ENCODE measurements at regions not wholly inside any gene's neighbourhood (a gene's known extent, or its start where the extent isn't known, plus 50 kb on each side); places are given as distances from the start of the nearest gene placed in this dataset.
A peak's percentile ranks its signal among the peaks of the same experiment; 100 is the strongest.

DNA sequence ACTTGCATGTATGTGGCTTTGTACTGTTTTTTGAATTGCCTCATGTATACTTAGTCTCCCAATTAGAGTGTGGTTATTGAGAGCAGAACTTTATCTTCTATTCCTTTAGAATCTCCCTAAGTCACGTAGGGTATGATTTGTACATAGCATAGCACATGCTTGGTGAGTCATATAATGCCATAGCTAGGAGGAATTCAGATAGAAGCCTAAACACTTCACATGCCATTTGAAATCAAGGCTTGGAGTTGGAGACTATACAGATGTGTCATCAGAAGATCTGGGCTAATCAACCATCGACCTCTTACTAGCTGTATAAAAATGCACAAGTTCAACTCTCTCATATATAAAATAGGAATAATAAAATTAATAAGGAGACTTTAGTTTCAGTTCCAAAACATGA lies 222.6 kb upstream of the ST6GAL2 start:
- 84 to 86% methylated on average over 2 of the region's 2 CpGs for WGBS, 2 donors
- H3K27me3 ChIP-seq: no peaks in the 10 kb centered on the region
- H3K27ac ChIP-seq: no peak overlapping the region
- H3K4me3 ChIP-seq: no peak overlapping the region
- TF ChIP-seq EP300 (IDR thresholded peaks at IDR 0.05): no peak
- TF ChIP-seq, protein P1, sequence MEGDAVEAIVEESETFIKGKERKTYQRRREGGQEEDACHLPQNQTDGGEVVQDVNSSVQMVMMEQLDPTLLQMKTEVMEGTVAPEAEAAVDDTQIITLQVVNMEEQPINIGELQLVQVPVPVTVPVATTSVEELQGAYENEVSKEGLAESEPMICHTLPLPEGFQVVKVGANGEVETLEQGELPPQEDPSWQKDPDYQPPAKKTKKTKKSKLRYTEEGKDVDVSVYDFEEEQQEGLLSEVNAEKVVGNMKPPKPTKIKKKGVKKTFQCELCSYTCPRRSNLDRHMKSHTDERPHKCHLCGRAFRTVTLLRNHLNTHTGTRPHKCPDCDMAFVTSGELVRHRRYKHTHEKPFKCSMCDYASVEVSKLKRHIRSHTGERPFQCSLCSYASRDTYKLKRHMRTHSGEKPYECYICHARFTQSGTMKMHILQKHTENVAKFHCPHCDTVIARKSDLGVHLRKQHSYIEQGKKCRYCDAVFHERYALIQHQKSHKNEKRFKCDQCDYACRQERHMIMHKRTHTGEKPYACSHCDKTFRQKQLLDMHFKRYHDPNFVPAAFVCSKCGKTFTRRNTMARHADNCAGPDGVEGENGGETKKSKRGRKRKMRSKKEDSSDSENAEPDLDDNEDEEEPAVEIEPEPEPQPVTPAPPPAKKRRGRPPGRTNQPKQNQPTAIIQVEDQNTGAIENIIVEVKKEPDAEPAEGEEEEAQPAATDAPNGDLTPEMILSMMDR (IDR thresholded peaks at IDR 0.05): no peak
- no peak for TF ChIP-seq POLR2AphosphoS5 (IDR thresholded peaks at IDR 0.05)
- no peak for TF ChIP-seq POLR2A (IDR thresholded peaks at IDR 0.05)
- H3K4me1 ChIP-seq: no peaks in the 10 kb centered on the region
- DNase-seq (no peak), ATAC-seq (ENCODE audit: low FRiP score in 2 of 2) (no peak)
- peaks cover 0 to 4% (median 0%) of the 10 kb centered on the region in 4 donors for H3K9me3 ChIP-seq
- no peaks in the 10 kb centered on the region for H3K36me3 ChIP-seq

DNA sequence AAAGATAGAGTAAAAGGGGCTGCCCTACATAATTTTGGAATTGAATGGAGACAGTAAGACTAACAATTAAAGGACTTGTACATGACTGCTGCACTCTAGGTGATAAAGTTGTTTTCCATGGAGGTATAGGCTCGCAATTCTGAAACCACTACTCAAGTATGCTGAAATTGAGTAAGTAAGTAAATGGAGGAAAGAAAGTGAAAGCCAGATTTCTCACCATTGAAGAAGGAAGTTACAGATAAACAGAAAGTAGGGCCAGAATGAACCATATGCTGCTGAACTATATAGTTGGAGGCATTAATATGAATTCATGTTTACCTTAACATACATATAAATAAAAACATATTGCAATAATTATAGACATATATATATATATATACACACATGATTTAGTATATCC lies 225.7 kb upstream of the ST6GAL2 start:
- H3K4me3 ChIP-seq: no peak overlapping the region
- no peaks in the 10 kb centered on the region for H3K9me3 ChIP-seq
- H3K36me3 ChIP-seq: no peaks in the 10 kb centered on the region
- WGBS, 2 donors: 81 to 91% methylated on average over 1 of the region's 1 CpG
- TF ChIP-seq POLR2AphosphoS5 (IDR thresholded peaks at IDR 0.05) (no peak), EP300 (IDR thresholded peaks at IDR 0.05) (no peak), POLR2A (IDR thresholded peaks at IDR 0.05) (no peak)
- TF ChIP-seq, protein P1 (IDR thresholded peaks at IDR 0.05): no peak
- H3K27me3 ChIP-seq: no peaks in the 10 kb centered on the region
- no peaks in the 10 kb centered on the region for H3K4me1 ChIP-seq
- H3K27ac ChIP-seq: no peak overlapping the region
- no peak for ATAC-seq (ENCODE audit: low FRiP score in 2 of 2)
- DNase-seq: no peak

DNA sequence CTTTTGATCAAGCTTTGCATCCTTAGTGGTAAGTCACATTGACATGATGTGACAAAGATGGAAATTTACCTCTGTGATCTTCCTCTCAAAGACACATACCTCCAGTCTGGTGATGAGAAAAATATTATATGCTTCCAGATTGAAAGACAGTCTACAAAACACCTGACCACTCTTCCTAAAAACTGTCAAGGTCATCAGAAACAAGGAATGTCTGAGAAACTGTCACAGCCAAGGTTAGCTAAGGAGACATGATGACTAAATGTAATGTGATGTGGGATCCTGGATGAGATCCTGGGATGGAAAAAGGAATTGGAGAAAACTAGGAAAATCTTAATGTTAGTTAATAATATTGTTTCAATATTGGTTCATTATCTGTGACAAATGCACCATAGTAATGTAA lies 226.6 kb upstream of the ST6GAL2 start:
- TF ChIP-seq POLR2A (IDR thresholded peaks at IDR 0.05): no peak
- TF ChIP-seq POLR2AphosphoS5 (IDR thresholded peaks at IDR 0.05): no peak
- TF ChIP-seq, protein P1 (IDR thresholded peaks at IDR 0.05): no peak
- no peak for TF ChIP-seq EP300 (IDR thresholded peaks at IDR 0.05)
- no peaks in the 10 kb centered on the region for H3K4me1 ChIP-seq
- no peaks in the 10 kb centered on the region for H3K9me3 ChIP-seq
- H3K27me3 ChIP-seq: no peaks in the 10 kb centered on the region
- H3K36me3 ChIP-seq: no peaks in the 10 kb centered on the region
- no peak overlapping the region for H3K4me3 ChIP-seq
- ATAC-seq (ENCODE audit: low FRiP score in 2 of 2) (no peak), DNase-seq (no peak)
- no peak overlapping the region for H3K27ac ChIP-seq

DNA sequence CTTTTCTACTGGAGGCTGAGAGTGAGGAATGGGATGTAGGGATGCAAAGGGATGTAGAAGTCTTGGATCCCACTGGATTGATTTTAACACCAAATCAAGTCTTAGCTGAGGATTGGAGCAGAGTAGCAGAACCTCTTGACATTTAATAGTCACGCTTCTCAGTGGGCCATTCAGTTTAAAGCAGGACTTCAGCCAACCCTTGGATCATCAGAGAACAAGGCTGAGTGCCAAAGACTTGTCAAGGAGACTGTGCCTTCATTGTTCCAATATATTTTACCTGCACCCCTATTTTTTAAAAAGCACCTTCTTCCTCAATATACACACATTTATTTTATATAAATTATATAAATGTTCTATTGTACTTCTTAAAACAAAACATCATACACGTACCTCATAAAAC lies 242.4 kb upstream of the ST6GAL2 start:
- no peaks in the 10 kb centered on the region for H3K4me1 ChIP-seq
- no peaks in the 10 kb centered on the region for H3K36me3 ChIP-seq
- no peaks in the 10 kb centered on the region for H3K27me3 ChIP-seq
- H3K27ac ChIP-seq: no peak overlapping the region
- ATAC-seq (ENCODE audit: low FRiP score in 2 of 2) (no peak), DNase-seq (no peak)
- 66 to 81% methylated on average over 2 of the region's 2 CpGs for WGBS, 2 donors
- no peak for TF ChIP-seq EP300 (IDR thresholded peaks at IDR 0.05)
- no peak for TF ChIP-seq POLR2AphosphoS5 (IDR thresholded peaks at IDR 0.05)
- TF ChIP-seq, protein P1 (IDR thresholded peaks at IDR 0.05): no peak
- no peak for TF ChIP-seq POLR2A (IDR thresholded peaks at IDR 0.05)
- no peaks in the 10 kb centered on the region for H3K9me3 ChIP-seq
- H3K4me3 ChIP-seq: no peak overlapping the region

DNA sequence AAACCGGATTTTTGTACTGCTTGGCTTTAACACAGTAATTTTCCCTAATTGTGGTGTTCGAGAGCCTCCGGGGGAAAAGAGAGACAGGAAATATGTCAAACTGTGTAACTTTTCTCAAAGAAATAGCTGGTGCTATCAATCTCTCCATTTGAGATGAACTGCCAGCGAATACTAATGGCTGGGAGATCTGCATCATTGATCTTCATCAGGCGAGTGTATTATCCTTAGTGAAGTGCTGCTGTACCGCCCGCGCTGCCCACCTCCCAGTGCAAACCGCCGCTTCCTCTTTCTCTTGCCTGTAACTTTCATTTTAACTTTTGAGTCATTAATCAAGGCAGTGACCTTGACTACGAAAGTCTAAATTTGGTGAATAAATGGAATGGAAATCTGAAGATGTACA lies 246.1 kb upstream of the ST6GAL2 start:
- TF ChIP-seq POLR2A (IDR thresholded peaks at IDR 0.05) (no peak), POLR2AphosphoS5 (IDR thresholded peaks at IDR 0.05) (no peak), EP300 (IDR thresholded peaks at IDR 0.05) (no peak)
- TF ChIP-seq, protein P1 (IDR thresholded peaks at IDR 0.05): no peak
- H3K9me3 ChIP-seq: no peaks in the 10 kb centered on the region
- no peak overlapping the region for H3K4me3 ChIP-seq
- H3K36me3 ChIP-seq: no peaks in the 10 kb centered on the region
- 67 to 75% methylated on average over 11 of the region's 11 CpGs for WGBS, 2 donors
- DNase-seq: peak in 1 of 2 donors; percentile 25
- H3K27me3 ChIP-seq: no peaks in the 10 kb centered on the region
- no peak for ATAC-seq (ENCODE audit: low FRiP score in 2 of 2)
- no peaks in the 10 kb centered on the region for H3K4me1 ChIP-seq
- no peak overlapping the region for H3K27ac ChIP-seq

Measured in upper lobe of left lung (tissue), 6 donors.